Suprapubic skin (tissue), 4 donors: ENCODE measurements at regions not wholly inside any gene's neighbourhood (a gene's known extent, or its start where the extent isn't known, plus 50 kb on each side); places are given as distances from the start of the nearest gene placed in this dataset.

Experiments used
- DNase-seq, 2 donors: peaks; one replicate each; pipeline ENCODE4 v3.0.0-alpha.2; 2019; ENCODE audit warnings: low spot score in 2 of 2
- H3K27ac ChIP-seq: fragments of 200-600 bp; sonication (generic); one replicate; pipeline ENCODE4 v1.5.1; 2019
- H3K27me3 ChIP-seq: fragments of 200-600 bp; sonication (generic); one replicate; pipeline ENCODE4 v1.5.1; 2019
- H3K36me3 ChIP-seq: fragments of 200-600 bp; sonication (generic); one replicate; pipeline ENCODE4 v1.5.1; 2019
- H3K4me1 ChIP-seq: fragments of 200-600 bp; sonication (generic); one replicate; pipeline ENCODE4 v1.5.1; 2019
- H3K4me3 ChIP-seq: fragments of 200-600 bp; sonication (generic); one replicate; pipeline ENCODE4 v1.5.1; 2019; ENCODE audit warnings: mild to moderate bottlenecking
- H3K9me3 ChIP-seq: fragments of 200-600 bp; sonication (generic); one replicate; pipeline ENCODE4 v1.5.1; 2019
- EP300 ChIP-seq: sonication (generic); formaldehyde crosslinking; IDR thresholded peaks from one replicate; pipeline ENCODE4 v1.6.1; 2017; ENCODE audit warnings: antibody characterized with exemption
- POLR2A ChIP-seq, 2 donors: fragments of 450-650 bp; IDR thresholded peaks; one replicate each; pipeline ENCODE4 v1.6.1; 2017; ENCODE audit warnings: antibody characterized with exemption in 2 of 2, mild to moderate bottlenecking in 2 of 2, moderate library complexity in 2 of 2
- POLR2AphosphoS5 ChIP-seq, 3 donors: sonication (generic); formaldehyde crosslinking; IDR thresholded peaks; one replicate each; pipeline ENCODE4 v1.6.1; 2017; ENCODE audit warnings: antibody characterized with exemption in 3 of 3
- WGBS: methylation state at CpG from one replicate; pipeline ENCODE4 v1.1.5; 2018; 5-methylcytosine and 5-hydroxymethylcytosine counted together
- TF ChIP-seq, protein P1 (sequence below), 2 donors: fragments of 200-600 bp in 1 of 2; fragments of 450-650 bp in 1 of 2; sonication (generic) in 1 of 2; IDR thresholded peaks; one replicate each; pipeline ENCODE4 v1.5.1; 2016 to 2019; ENCODE audit warnings: antibody characterized with exemption in 2 of 2, mild to moderate bottlenecking in 1 of 2, moderate library complexity in 1 of 2

DNA sequence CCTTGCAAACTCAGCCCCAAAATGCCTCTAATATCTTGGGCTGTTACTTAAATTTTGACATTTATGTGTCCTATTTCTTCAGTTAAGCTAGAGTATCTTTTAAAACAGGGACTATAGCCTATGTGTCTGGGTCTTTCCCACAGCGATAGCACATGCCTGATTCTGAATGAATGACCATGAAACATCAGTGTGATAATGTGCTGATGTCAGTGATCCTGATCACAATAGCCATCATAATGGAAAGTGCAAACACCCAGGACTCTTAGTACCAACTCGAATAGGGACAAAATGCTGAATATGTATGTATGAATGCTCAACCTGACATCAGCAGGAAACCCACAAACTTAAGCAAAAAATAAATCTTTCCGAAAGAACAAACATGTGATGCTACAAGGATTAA lies 537.4 kb downstream of the IGSF11 start:
- TF ChIP-seq, protein P1, sequence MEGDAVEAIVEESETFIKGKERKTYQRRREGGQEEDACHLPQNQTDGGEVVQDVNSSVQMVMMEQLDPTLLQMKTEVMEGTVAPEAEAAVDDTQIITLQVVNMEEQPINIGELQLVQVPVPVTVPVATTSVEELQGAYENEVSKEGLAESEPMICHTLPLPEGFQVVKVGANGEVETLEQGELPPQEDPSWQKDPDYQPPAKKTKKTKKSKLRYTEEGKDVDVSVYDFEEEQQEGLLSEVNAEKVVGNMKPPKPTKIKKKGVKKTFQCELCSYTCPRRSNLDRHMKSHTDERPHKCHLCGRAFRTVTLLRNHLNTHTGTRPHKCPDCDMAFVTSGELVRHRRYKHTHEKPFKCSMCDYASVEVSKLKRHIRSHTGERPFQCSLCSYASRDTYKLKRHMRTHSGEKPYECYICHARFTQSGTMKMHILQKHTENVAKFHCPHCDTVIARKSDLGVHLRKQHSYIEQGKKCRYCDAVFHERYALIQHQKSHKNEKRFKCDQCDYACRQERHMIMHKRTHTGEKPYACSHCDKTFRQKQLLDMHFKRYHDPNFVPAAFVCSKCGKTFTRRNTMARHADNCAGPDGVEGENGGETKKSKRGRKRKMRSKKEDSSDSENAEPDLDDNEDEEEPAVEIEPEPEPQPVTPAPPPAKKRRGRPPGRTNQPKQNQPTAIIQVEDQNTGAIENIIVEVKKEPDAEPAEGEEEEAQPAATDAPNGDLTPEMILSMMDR (IDR thresholded peaks at IDR 0.05): no peak
- TF ChIP-seq POLR2A (IDR thresholded peaks at IDR 0.05) (no peak), EP300 (no peak), POLR2AphosphoS5 (IDR thresholded peaks at IDR 0.05) (no peak)
- no peaks in the 10 kb centered on the region for H3K9me3 ChIP-seq
- no peaks in the 10 kb centered on the region for H3K27me3 ChIP-seq
- H3K36me3 ChIP-seq: no peaks in the 10 kb centered on the region
- 81% methylated on average over 3 of the region's 3 CpGs for WGBS
- no peak overlapping the region for H3K27ac ChIP-seq
- H3K4me1 ChIP-seq: no peaks in the 10 kb centered on the region
- H3K4me3 ChIP-seq: no peak overlapping the region
- no peak for DNase-seq

DNA sequence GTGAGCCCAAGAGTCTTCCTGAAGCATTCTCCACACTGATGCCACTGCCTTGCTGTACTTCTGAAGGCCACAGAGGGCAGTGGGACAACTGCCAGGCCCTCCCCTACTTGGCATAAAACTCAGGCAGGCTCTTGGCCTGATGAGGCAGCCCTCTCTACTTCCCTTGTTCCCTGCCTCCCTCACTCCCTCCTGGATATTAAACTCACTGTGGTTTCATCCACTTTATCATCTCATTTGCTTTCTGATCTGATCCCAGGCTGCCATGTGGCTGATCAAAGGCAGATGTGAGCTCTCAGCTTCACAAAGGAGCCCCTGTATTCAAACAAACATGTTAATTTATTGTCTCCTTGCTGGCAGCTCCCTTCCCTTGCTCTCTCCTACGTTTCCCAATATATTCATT lies 533.5 kb downstream of the IGSF11 start:
- WGBS: 21% methylated on average over 1 of the region's 1 CpG
- H3K4me1 ChIP-seq: no peaks in the 10 kb centered on the region
- H3K9me3 ChIP-seq: no peaks in the 10 kb centered on the region
- no peaks in the 10 kb centered on the region for H3K36me3 ChIP-seq
- H3K27me3 ChIP-seq: no peaks in the 10 kb centered on the region
- TF ChIP-seq, protein P1 (IDR thresholded peaks at IDR 0.05): no peak
- TF ChIP-seq EP300 (no peak), POLR2A (IDR thresholded peaks at IDR 0.05) (no peak), POLR2AphosphoS5 (IDR thresholded peaks at IDR 0.05) (no peak)
- no peak for DNase-seq
- no peak overlapping the region for H3K4me3 ChIP-seq
- no peak overlapping the region for H3K27ac ChIP-seq

DNA sequence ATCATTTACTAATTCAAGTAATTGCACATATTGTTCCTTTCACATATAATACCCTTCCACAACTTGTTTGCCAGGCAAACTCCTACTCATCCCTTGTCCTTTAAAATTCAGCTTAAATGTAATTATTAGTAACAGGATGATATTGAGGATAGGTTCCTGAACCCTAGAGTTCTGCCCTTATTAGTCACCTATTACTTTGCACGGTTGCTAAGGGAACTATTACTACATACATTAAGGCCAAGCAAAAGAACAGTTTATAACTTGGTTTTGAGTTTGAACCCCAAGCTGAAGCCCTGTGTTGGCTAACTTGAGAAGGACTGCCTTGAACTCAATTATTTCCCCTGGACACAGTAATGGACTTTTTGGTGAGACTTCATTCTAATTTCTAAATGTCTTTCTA lies 529.7 kb downstream of the IGSF11 start:
- Histone ChIP-seq H3K27ac (no peak overlapping the region), H3K36me3 (no peaks in the 10 kb centered on the region), H3K9me3 (no peaks in the 10 kb centered on the region), H3K4me1 (no peaks in the 10 kb centered on the region), H3K4me3 (no peak overlapping the region), H3K27me3 (no peaks in the 10 kb centered on the region)
- WGBS: 95% methylated on average over 1 of the region's 1 CpG
- DNase-seq: no peak
- TF ChIP-seq POLR2AphosphoS5 (IDR thresholded peaks at IDR 0.05) (no peak), EP300 (no peak), POLR2A (IDR thresholded peaks at IDR 0.05) (no peak)
- TF ChIP-seq, protein P1 (IDR thresholded peaks at IDR 0.05): no peak

DNA sequence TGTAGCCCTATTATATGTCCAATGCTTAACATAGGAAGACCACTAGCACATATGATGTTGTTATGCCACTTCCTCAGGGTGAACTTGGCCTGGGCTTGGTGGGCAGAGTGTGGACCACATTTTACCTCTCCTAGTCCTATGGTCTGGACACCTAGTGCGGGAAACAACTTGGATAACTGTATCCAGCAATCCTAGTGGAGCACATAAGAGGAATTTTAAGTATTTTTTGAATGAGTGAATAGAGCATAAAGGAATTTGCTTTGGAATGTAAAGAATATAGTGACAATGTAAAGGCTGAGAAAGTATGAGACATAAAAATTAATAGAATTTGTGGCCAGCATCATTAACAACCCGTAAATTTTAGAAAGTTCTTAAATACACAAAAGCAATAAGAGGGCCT lies 528.9 kb downstream of the IGSF11 start:
- Histone ChIP-seq H3K27ac (no peak overlapping the region), H3K27me3 (no peaks in the 10 kb centered on the region), H3K36me3 (no peaks in the 10 kb centered on the region), H3K4me3 (no peak overlapping the region), H3K4me1 (no peaks in the 10 kb centered on the region), H3K9me3 (no peaks in the 10 kb centered on the region)
- 66% methylated on average over 2 of the region's 2 CpGs for WGBS
- TF ChIP-seq POLR2AphosphoS5 (IDR thresholded peaks at IDR 0.05): no peak
- DNase-seq: no peak

DNA sequence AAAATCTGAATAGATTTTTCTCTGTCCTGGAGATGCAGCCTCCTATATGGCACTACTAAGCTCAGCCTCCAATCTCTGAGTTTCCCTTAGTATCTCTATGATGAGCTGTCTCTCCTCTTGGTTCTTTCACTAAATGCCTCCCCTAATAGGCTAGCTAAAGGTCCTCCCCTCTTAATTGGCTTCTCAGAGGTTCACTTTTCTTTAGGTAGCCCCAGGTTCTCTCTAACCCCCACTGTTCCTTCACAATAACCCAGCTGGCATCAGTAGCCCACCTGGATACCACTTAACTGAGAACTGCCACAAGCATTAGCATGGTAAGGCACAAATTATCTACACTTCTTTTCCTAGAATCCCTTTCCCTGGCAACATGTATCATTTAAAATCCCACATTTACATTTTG lies 523.2 kb downstream of the IGSF11 start:
- no peaks in the 10 kb centered on the region for H3K9me3 ChIP-seq
- H3K27me3 ChIP-seq: no peaks in the 10 kb centered on the region
- no peak for DNase-seq

DNA sequence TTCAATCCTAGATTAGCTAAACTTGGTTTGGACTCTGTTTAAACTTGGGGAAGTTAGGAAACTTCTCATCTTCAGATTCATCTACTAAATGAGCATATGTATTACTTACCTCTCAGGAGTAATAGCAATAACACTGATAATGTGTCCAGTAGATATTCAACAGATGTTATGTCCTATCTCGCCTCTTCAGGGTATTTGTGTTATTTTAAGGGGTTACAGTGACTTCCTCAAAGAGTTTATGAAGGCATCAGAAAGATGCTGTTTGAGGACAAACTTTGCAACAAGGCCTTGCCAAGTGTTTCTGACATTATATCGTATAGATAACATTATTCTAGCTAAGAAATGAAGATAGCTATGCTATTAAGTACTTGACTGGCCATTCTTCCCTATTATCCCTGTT lies 522.3 kb downstream of the IGSF11 start:
- Histone ChIP-seq H3K4me3 (no peak overlapping the region), H3K9me3 (peaks cover 4% of the 10 kb centered on the region), H3K27ac (no peak overlapping the region), H3K36me3 (no peaks in the 10 kb centered on the region), H3K27me3 (no peaks in the 10 kb centered on the region), H3K4me1 (no peaks in the 10 kb centered on the region)
- no peak for TF ChIP-seq POLR2AphosphoS5 (IDR thresholded peaks at IDR 0.05)
- TF ChIP-seq, protein P1 (IDR thresholded peaks at IDR 0.05): no peak
- no peak for TF ChIP-seq POLR2A (IDR thresholded peaks at IDR 0.05)
- no peak for DNase-seq
- 84% methylated on average over 2 of the region's 2 CpGs for WGBS

More for the DNA sequence above, 523.2 kb downstream of the IGSF11 start:
- no peaks in the 10 kb centered on the region for H3K4me1 ChIP-seq
- no peaks in the 10 kb centered on the region for H3K36me3 ChIP-seq
- no peak overlapping the region for H3K27ac ChIP-seq
- TF ChIP-seq, protein P1 (IDR thresholded peaks at IDR 0.05): no peak
- TF ChIP-seq POLR2A (IDR thresholded peaks at IDR 0.05) (no peak), POLR2AphosphoS5 (IDR thresholded peaks at IDR 0.05) (no peak), EP300 (no peak)
- H3K4me3 ChIP-seq: no peak overlapping the region
